NCI-H2227 (cell line): ENCODE measurements at regions not wholly inside any gene's neighbourhood (a gene's known extent, or its start where the extent isn't known, plus 50 kb on each side); places are given as distances from the start of the nearest gene placed in this dataset.

Source experiments
- DNase-seq: peaks from one replicate; lab custom pipeline; 2025; ENCODE audit not compliant: unreplicated experiment; lab: John Stamatoyannopoulos, UW

DNA sequence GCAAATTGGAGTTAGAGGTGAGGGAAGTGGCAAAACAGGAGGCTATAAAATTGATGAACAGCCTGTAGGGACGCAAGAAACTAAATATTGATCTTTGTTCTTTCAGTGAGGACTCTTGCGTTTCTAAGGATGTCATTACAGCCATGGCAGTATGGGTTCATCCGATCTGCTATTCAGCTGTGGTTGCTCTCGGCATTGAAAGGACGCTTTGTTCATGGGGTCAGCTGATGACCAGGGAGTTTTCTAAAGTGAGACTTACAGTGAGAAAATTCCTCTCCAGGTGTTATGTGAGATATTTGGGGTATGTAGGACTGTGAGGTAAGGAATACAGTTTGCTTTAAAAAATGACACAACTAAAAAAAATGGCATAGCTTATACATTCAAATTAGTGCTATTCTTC, 52.7 kb upstream of the PELI1 start:
- no peak for DNase-seq

DNA sequence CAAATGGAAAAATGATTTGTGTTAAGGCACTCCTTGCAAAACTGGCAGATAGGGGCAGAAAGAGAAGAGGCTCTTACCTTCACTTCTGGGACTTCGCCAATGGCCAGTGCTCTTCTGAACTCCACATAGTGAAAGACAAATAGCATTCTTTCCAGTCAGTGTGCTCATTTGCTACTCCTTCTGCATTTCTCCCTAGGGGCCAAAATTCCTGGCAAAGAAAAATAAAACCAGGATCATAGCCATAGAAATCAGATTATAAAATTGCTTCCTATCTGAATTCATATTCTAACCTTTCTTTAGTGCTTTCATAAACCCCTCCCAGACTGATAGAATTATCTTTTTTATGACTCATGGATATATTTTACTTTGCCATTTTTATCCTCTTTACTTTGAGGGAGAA, 56.9 kb upstream of the PELI1 start:
- no peak for DNase-seq

DNA sequence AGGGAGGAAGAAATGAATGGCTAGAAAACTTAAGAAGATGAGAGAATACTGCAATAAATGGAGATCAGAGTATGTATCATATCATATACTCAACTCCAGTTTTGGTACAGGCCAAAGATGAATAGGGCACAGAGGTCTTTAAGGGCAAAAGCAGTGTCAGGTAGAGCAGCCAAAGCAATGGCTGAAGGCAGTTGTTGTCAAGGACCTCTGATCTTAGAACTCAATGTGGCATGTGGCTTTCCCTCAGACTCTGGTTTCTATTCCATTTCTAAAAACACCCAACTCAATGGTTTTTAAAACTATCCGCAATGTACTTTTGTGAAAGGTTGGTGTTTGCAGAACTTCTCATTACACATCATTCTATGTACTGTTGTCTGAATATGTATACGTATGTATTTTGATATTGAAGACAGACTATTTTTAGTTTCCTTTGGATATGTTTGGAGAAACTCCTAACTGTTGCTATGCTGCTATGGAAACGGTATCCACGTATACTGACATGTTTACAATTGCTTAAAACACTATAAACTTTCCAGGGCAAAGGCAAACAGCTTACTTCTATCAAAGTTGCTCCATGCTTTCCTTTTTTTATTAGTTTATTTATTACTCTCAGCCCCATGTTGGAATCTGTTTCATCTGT, 58.1 kb upstream of the PELI1 start:
- no peak for DNase-seq

DNA sequence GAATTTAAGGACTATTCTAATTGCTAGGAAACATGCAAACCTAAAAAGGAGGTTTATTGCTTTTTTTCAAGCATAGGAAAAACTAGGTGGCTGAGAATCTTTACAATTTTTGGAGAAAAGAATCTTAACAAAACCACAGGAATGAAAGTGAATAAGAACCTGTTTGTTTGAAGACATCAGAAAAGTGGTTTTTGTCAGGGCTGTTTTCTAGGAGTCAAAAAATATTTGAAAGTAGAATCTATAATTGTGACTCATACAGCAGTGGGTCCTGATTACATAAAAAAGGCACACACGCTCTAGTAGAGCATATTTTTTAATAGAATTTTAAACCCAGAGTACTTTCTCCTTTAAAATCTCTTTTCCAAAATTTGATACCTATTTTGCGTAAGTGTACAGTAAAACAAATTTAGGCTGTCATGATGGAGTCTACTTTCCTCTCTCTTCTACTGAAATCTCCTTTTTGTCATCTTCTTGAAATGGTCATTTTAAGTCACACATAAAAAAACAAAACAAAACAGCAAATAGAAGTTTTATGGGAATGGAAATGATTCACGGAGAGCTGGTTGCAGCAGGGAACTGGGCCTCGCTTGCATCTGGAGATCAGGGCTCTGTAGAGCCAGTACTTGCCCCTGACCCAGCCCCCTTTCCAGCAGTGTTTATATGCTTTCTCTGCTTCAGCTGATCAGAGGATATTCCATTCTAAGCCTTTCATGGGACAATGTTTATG, 59.1 kb upstream of the PELI1 start:
- no peak for DNase-seq

DNA sequence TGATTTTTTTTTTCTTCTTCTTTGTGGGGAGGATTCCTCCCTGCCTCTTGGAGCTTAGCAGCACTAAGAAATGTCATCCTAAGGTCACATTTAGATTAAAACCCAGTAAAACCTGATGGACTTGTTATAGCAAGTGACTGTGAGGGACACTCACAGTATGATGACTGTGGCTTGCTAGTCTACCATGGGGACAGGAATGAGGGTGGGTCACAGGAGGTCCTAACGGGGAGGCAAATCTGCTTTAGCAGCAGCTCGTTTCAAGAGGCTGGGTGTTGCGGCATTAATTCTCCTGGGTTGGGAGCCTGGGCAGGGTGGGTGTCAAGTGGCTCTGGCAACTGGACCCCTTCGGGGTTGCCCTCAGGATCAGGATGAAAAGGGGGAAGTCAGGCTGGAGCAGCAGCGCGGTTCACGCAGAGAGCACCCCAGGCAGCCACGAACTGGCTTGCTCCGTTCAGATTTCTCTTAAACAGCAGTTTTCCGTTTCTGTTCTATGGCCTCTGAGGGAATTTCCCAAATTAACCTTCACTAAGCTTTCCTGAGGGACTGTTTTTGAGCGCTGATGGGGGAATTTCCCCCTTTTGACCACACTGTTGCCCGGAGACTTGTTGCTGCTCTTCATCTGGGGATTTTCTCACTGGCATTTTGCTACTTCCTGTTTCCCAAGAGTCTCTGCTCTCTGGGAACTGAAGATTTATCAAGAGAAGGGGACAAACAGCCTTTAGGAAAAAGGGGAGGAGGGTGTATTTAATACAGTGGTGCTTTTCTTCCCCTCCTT, 59.8 kb upstream of the PELI1 start:
- peak; percentile 15 for DNase-seq

DNA sequence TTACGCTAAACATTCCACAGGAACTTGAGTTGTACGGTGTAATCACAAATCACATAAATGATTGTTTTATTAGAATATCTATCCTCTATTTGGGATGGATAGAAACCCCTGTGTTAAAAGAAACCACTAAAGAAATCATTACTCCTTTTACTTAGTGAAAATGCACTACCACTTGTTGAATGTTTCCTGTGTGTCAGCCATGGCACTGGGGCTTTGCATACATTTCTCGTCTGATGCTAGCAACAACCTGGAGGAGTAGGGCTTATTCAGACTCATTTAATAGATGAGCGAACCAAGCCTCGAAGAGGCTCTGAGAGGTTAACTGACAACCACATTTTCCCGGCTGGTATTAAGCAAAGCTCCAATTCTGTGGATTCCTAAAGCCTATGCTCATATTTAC, 60.5 kb upstream of the PELI1 start:
- no peak for DNase-seq

DNA sequence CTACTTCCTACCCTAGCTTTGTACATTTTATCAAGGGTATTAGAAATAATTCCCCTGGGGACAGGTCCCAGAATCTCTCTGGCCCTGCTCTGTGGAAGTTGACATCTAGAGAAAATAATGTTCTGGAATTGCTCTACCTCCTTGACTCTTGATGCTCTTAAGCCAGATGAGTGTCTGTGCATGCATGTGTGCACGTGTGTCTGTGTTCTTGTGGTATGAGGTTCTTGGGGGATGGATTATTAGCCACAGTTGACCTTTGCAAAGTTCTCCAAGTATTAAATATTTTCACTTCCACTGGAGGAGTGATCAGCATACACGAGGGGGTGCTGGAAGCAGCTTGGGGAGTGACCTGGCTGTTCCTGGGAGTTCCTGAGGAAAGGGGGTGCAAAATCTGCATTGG, 61.2 kb upstream of the PELI1 start:
- DNase-seq, result no peak

DNA sequence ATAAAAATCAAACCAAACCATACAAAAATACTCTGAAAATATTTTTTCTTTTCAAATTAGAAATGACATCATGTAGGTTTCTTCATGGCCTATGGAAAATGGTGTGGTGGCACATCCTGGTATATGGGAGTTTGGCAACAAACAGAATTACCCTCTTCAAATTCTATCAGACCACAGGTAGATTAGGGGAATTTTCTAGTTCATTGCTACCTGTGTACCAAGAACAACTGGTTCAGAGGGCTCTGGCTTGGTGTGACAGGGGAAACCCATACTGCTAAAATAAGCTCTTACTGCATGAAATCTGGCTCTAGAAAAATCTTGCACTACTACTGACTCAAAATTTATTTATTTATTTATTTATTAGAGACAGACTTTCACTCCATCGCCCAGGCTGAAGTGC, 63.4 kb upstream of the PELI1 start:
- no peak for DNase-seq

DNA sequence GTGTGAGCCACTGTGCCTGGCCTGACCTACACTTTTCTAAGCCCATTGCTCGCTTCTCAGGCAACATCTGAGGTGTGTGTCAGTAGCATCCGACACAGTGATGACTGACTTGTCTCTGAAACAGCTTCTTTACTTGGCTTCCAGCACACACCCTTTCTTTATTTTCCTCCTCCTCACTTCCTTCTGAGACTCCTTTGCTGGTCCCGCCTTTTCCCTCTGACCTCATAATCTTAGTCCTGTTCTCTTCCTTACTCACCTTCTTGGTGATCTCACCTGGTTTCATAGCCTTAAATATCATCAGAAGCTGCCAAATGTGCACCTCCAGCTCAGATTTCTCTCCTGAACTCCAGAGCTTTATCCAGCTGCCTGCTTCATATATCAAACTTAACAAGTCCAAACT, 66.6 kb upstream of the PELI1 start:
- no peak for DNase-seq

DNA sequence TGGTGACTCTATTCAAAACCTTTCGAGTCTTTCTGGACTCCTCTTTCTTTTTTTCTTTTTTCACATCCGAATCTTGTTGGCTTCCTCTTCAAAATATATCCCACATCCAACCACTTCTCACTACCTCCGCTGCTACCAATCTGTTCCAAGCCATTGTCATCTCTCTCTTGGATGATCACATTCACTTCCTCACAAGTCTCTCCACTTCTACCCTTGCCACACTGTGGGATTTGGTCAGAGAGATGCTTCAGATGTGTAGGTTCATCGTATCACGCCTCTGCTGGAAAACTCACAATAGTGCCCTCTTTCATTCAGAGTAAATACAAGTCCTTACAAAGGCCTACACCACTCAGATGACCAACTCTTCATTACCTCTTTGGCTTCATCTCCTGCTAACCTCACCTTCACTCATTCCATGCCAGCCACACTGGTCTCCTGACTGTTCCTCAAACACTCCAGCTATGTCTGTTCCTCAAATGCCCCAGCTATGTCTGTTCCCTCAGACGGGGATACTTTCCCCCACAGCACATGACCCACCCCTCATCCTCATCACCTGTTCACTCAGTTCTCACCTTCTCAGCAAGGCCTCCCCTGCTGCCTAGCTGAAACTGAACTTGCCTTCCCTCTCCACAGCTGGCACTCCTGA, 67.2 kb upstream of the PELI1 start:
- DNase-seq, result no peak

DNA sequence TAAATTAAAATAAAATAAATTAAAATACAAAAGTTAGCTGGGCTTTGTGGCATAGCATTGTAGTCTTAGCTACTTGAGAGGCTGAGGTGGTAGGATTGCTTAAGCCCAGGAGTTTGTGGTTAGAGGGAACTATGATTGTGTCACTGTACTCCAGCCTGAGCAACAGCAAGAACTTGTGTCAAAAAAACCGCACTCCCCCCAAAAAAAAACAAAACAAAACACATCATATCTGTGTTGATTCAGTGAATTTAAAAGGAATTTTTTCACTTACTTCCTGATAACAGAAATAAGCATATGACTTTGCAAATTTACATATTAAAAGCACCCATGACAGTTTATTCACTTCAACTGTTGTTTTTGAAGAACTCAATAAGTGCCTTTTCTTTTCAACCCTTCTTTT, 68.1 kb upstream of the PELI1 start:
- DNase-seq, result no peak

DNA sequence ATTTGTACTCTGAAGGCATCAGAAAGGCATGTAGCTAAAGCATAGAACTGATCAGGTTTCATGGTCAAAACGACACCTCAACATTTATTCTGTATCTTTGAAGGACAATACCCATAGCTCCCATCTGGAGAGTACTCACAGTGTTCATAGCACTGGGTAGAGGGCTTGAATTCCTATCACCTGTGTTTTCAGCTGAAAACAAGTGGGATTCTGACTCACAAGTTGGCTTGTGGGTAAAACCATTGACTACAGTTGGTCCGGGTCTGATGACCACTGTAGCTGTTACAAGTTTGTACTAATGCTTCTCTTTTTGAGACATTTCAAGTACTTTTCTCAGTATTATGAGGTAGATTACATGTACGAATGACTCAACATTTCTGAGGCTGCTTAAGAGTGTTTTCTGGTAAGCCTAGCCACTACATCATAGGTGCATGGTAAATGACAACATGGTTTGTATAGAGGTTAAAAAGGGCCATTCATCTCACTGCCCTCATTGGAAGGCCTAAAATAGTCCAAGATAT, 68.6 kb upstream of the PELI1 start:
- DNase-seq, result no peak

DNA sequence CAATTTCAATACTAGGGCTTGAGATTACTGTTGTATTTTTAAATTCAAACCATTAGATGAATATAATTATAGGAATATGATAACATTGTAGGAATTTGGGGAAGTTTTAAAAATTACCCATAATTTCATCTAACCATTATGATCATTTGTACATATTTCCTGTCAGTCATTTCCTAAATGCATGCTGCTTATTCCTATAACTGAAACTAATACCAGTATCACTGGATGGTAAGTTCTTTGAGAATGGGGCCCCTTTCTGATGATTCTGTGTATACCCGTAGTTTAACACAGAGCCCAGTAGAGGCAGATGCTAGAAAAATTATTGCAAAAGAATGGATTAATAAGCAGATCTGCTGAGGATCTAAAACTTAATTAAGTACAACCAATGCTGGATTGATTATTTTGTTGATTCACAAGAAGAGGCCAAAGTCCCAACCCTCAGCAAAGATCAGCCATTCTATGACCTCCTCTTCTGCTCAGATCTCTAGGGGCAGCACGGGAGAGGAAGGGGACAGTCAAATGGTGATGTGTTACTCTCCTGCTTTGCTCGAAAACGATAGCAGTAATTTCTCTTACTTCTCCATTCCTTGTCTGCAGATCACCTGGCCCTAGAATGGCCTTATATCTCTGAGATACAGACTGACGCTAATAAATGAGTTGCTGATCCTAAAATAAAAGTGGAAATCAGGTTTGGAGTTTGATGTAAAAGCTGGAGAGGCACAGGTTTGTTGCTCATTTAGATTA, 69.5 kb upstream of the PELI1 start:
- DNase-seq, result no peak

DNA sequence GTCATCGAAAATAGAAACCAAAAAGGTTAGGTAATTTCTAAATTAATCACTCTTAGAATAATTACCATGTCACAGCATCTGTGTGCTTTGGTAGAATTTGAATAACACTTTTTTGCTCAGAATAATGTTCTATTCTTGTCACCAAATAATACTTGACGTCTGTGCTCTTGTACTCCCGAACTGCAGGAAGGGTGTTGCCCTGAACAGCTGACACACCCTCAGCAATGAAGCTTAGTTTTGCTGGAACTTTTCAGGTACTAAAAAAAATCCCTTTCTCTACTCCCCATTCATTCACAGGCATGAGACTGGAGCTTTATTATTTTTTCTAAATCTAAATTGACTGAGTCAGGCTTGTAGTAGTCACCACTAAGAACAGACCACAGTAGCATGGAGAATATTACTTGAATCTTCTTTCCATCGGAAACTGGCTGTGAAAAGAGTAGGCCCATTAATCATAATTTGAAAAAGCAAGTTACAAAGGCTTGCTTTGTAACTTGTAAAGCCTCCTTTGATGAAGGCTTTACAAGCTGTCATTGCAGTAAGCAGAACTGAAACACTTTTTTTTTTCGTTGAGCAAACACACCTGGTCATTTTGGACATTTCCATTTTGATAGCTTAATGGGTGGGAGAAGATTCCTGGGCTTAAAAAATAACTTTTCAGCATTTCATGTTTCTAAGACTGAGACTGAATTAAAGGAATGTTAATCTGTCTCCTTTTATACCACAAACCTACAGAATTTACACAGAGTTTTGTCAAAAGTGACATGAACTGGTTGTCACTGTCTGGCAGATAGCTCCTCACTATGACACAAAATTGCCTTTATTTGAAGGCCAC, 70.3 kb upstream of the PELI1 start:
- no peak for DNase-seq

DNA sequence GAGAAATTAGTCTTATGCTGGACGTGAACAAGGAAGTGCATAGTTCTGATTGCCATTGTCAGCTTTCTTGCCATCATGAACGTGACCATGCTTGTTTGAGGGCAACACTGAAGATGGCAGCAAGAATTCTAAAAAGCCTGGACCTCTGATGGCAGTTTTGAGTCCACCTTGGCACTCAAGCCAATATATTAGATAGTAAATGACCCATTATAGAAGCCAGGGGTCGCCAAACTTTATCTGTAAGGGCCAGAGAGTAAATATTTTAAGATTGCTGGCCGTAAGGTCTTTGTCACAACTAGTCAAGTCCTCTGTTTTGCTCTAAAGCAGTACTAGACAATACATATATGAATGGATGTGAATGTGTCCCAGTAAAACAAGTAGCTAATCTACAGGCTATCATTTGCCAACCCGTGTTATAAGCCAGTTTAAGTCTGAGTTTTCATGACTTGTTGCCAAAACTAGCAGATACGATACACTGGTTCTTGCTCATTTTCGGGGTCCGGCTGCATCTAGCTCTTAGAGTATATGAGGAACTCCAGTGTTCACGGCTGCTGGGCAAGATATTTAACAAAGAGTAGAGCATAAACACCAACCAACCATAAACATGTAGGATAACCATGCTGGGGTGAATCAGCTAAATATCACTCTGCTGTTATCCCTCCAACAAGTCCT, 73.1 kb upstream of the PELI1 start:
- no peak for DNase-seq

DNA sequence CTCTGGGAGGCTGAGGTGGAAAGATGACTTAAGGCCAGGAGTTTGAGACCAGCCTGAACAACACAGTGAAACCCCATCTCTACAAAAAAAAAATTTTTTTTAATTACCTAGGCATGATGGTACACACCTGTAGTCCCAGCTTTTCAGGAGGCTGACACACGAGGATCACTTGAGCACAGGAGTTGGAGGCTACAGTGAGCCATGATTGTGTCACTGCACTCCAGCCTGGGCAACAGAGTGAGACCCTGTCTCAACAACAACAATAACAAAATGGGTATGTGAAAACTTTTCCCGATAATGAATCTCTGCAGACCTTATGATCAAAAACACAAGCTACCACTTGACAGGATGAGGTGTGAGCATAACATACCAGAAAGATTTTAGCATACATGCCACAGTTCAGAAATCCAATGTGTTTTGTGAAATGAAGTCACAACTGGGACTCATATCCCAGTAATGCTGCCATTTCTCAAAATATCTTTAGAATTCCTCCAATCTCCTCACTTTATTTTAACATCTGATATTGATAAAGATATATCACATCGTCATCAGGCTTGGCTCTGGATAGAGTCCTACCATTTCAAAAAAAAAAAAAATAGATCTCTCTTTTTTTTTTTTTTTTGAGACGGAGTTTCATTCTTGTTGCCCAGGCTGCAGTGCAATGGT, 74.0 kb upstream of the PELI1 start:
- DNase-seq, result no peak

DNA sequence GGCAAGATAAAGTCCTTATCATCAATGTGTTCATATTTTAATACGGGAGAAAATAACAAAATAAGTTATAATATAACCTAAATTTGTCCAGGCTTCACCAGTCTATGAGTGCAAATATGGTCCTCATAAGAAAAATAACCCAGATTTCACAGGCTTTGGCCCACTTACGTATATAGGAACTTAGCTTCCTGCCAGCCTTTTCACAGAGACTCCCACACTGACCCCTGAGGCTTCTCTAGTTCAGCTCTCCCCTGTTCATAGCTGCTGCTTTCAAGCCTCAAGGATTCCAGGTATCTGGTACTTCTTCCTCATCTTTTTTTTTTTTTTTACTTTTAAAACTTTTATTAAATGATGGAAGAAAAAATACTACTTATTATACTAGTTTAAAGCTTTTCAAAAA, 74.9 kb upstream of the PELI1 start:
- DNase-seq, result no peak

DNA sequence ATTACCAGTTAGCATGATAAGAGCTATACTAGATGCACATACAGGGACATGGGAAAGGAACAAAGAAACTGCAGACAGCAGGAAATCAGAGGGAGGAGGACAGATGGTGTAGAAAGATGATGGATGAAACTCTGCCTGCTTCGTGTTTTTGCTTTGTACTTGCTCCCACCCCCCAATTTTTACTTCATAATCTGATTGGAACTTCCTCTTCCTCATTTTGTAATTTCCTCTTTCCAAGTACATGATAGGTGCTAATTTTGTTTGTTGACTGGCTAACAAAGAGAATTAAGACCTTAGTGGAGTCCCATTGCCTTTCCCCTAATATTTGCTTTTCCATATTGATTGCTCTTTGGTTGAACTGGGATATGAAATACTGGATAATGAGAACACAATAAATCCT, 76.0 kb upstream of the PELI1 start:
- DNase-seq, result no peak
